Brain microvascular endothelial cell (primary cell): ENCODE measurements at regions not wholly inside any gene's neighbourhood (a gene's known extent, or its start where the extent isn't known, plus 50 kb on each side); places are given as distances from the start of the nearest gene placed in this dataset.

Source experiments
- DNase-seq: peaks from one replicate; pipeline ENCODE4 v3.0.0-alpha.2; 2020
- H3K27ac ChIP-seq: fragments of 250-450 bp; sonication (Bioruptor Pico); 2 replicates; pipeline ENCODE4 v1.5.1; 2020; ENCODE audit warnings: mild to moderate bottlenecking, moderate library complexity
- H3K27me3 ChIP-seq: fragments of 250-450 bp; sonication (Bioruptor Pico); replicated peaks from 2 replicates; pipeline ENCODE4 v1.5.1; 2020; ENCODE audit warnings: mild to moderate bottlenecking
- H3K36me3 ChIP-seq: fragments of 250-450 bp; sonication (Bioruptor Pico); replicated peaks from 2 replicates; pipeline ENCODE4 v1.5.1; 2020; ENCODE audit warnings: mild to moderate bottlenecking
- H3K4me3 ChIP-seq: 2 replicates; pipeline ENCODE4 v1.5.1; 2011; ENCODE audit warnings: low read depth, mild to moderate bottlenecking, control low read depth, low read length, moderate library complexity
- in situ Hi-C: cut with HindIII; loops from 2 replicates; pipeline ENCODE4 v1.10.0; 2017; ENCODE audit warnings: low sequenced_read_pairs, low pct_ligation_motif_present
- TF ChIP-seq, protein P1 (sequence below): IDR thresholded peaks from 2 replicates; pipeline ENCODE4 v1.5.1; 2011; ENCODE audit warnings: low read depth, mild to moderate bottlenecking, moderate library complexity, low read length, control low read depth, inconsistent platforms; ENCODE audit errors: missing control alignments

GRCh38 chr6:126640921-126641320, 301.0 kb downstream of the CENPW start:
- TF ChIP-seq, protein P1, sequence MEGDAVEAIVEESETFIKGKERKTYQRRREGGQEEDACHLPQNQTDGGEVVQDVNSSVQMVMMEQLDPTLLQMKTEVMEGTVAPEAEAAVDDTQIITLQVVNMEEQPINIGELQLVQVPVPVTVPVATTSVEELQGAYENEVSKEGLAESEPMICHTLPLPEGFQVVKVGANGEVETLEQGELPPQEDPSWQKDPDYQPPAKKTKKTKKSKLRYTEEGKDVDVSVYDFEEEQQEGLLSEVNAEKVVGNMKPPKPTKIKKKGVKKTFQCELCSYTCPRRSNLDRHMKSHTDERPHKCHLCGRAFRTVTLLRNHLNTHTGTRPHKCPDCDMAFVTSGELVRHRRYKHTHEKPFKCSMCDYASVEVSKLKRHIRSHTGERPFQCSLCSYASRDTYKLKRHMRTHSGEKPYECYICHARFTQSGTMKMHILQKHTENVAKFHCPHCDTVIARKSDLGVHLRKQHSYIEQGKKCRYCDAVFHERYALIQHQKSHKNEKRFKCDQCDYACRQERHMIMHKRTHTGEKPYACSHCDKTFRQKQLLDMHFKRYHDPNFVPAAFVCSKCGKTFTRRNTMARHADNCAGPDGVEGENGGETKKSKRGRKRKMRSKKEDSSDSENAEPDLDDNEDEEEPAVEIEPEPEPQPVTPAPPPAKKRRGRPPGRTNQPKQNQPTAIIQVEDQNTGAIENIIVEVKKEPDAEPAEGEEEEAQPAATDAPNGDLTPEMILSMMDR = no peak
- in situ Hi-C loops = no loop called here
- H3K27me3 ChIP-seq = no peaks in the 10 kb centered on the region
- H3K4me3 ChIP-seq = no peak overlapping the region
- no peak for DNase-seq
- H3K27ac ChIP-seq = no peak overlapping the region
- no peaks in the 10 kb centered on the region for H3K36me3 ChIP-seq

DNA sequence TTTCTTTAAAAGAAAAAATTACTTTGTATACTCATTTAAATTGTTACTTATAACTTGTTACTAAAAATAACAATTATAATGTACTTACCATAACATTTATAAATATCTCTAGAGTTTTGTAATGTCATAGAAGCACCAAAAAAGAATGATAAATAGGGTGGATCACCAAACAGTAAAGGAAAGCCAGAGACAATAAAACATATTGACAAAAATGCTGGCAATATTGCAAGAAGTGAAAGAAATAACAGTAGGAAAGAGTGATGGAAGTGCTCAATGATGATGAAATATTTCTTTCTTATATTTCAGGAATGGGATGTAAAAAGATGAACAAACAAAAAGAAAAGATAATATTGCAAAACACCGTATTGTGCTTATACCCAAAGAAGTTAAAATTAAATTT, 301.7 kb downstream of the CENPW start:
- Histone ChIP-seq H3K27ac (no peak overlapping the region), H3K27me3 (no peaks in the 10 kb centered on the region), H3K36me3 (no peaks in the 10 kb centered on the region), H3K4me3 (no peak overlapping the region)
- no peak for DNase-seq
- TF ChIP-seq, protein P1 = no peak
- in situ Hi-C loops = no loop called here

- no peak overlapping the region for H3K27ac ChIP-seq
- TF ChIP-seq, protein P1 = no peak
These were observed 303.4 kb downstream of the CENPW start for GRCh38 chr6:126643352-126643751.

DNA sequence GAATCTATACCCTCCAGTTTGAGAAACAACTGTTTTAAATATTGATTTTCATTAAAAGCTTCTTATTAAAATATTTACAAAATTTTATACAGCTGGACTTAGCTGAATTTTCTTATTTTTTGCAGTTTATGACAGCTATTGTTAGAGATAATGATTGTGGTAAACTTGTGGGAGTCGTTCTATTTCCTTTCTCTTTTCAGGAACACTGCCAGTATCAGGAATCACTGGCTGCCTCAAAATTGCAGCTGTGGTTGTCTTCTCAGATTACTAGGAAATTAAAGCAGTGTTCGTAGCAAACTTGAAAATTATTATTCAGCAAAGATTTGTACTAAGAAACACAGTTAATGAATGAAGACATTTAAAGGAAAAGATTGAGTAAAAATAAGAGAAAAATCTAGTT, 311.0 kb downstream of the CENPW start:
- H3K4me3 ChIP-seq = no peak overlapping the region
- peak; percentile 21 for DNase-seq
- TF ChIP-seq, protein P1 = no peak

More at GRCh38 chr6:126643352-126643751, 303.4 kb downstream of the CENPW start:
- in situ Hi-C loops = no loop called here
- no peak overlapping the region for H3K4me3 ChIP-seq
- H3K27me3 ChIP-seq = no peaks in the 10 kb centered on the region
- H3K36me3 ChIP-seq = no peaks in the 10 kb centered on the region
- no peak for DNase-seq

DNA sequence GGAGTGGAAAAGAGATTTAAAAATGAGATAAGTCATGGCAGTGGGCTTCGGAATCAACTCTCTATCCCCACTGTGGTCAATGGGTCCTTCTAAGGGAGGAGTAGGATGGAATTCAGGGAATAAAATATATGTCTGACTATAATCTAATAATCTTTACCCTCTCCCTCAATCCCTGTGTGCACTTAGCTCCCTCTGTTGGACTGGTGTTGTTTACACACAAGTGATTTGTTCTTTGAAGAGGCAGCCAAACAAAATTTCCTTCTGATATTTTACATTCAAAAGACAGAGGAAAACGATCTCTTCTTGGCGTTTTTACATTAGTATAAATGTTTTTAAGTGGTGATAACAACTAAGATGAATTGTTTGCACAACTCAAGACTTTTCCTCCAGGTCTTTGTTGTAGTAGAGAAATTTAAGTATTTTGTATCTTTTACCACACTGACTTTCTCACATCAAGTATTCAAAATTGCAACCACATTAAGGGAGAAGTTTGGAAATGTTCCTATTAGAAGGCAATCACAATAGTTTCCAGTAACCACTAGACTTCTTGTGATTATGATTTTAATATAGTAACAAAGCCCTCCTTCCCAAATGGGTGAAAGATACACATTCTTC, 317.8 kb downstream of the CENPW start:
- no peaks in the 10 kb centered on the region for H3K36me3 ChIP-seq
- no peak overlapping the region for H3K4me3 ChIP-seq
- in situ Hi-C loops = no loop called here
- no peaks in the 10 kb centered on the region for H3K27me3 ChIP-seq
- DNase-seq = peak; percentile 38
- TF ChIP-seq, protein P1 = peak; percentile 72
- H3K27ac ChIP-seq = no peak overlapping the region

More for the DNA sequence above, 311.0 kb downstream of the CENPW start:
- Histone ChIP-seq H3K36me3 (no peaks in the 10 kb centered on the region), H3K27me3 (no peaks in the 10 kb centered on the region), H3K27ac (no peak overlapping the region)
- in situ Hi-C loops = no loop called here

DNA sequence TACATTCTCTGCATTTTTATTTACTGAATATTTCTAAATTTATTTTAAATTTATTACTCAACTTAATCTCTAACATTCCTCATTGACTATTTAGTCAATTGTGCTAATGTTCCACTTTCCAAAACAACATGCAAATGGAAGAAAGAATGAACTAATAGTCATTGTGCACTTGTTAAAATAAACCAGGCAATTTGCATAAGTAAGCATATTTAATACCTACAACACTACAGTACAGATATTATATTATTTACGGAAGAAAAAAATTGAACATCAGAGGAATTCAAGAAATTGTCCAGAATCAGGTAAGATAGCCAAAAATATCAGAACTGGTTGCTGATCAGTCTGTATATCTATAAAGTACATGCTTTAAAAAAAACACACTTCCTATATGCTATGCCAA, 320.5 kb downstream of the CENPW start:
- Histone ChIP-seq H3K27ac (no peak overlapping the region), H3K36me3 (no peaks in the 10 kb centered on the region), H3K27me3 (no peaks in the 10 kb centered on the region), H3K4me3 (no peak overlapping the region)
- no peak for DNase-seq
- TF ChIP-seq, protein P1 = no peak
- in situ Hi-C loops = no loop called here
